GM12875 (cell line): ENCODE measurements at regions not wholly inside any gene's neighbourhood (a gene's known extent, or its start where the extent isn't known, plus 50 kb on each side); places are given as distances from the start of the nearest gene placed in this dataset.

Experiments
- H3K4me3 ChIP-seq: one replicate; pipeline ENCODE4 v1.5.1; 2011; ENCODE audit warnings: low read depth, low read length, control low read depth
- TF ChIP-seq, protein P1 (sequence below): IDR thresholded peaks from 2 replicates; pipeline ENCODE4 v1.5.1; 2011; ENCODE audit warnings: low read depth, mild to moderate bottlenecking, control low read depth, inconsistent platforms, low read length, moderate library complexity, borderline replicate concordance; ENCODE audit not compliant: insufficient read depth

DNA sequence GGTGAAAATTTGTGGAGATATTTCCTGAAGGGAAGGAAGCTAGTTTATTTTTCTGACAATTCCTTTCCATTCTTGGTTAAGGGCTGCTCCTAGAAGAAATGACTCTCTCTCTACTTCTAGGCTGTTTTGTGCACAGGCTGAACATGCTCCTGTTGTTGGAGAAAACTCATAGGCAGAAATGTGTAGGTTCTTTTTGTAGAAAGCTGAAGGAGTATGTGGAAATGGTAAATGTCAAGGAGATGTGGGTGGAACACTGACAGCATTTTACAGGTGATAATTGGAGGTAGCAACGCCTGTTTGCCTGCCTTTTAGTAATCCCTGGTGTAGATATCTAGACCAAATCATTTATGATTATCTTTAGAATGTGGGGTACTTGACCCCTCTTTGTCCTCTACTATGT lies 322.2 kb upstream of the TBC1D5 start:
- H3K4me3 ChIP-seq, result no peak overlapping the region
- TF ChIP-seq, protein P1, sequence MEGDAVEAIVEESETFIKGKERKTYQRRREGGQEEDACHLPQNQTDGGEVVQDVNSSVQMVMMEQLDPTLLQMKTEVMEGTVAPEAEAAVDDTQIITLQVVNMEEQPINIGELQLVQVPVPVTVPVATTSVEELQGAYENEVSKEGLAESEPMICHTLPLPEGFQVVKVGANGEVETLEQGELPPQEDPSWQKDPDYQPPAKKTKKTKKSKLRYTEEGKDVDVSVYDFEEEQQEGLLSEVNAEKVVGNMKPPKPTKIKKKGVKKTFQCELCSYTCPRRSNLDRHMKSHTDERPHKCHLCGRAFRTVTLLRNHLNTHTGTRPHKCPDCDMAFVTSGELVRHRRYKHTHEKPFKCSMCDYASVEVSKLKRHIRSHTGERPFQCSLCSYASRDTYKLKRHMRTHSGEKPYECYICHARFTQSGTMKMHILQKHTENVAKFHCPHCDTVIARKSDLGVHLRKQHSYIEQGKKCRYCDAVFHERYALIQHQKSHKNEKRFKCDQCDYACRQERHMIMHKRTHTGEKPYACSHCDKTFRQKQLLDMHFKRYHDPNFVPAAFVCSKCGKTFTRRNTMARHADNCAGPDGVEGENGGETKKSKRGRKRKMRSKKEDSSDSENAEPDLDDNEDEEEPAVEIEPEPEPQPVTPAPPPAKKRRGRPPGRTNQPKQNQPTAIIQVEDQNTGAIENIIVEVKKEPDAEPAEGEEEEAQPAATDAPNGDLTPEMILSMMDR, result no peak

DNA sequence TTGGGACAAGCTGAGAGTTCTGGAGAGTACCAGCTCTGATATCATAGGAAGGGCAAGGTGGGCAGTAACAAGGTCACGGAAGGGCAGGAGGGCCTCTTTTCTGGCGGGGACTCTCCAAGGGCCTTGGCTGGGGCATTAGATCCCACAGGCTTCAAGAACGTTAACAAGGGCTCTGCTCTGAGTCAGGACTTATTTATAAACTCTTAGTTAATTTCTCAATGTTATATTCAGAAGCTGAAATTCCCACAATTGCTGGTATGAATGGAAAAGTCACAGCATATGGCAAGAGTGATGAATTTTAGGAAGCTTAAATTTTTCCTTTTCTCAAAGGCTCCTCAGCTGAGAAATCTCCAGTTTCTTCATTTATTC lies 320.2 kb upstream of the TBC1D5 start:
- no peak overlapping the region for H3K4me3 ChIP-seq
- TF ChIP-seq, protein P1, result no peak

- TF ChIP-seq, protein P1, result no peak
- H3K4me3 ChIP-seq, result no peak overlapping the region
These were observed 319.6 kb upstream of the TBC1D5 start for GRCh38 chr3:18061737-18062656.

- H3K4me3 ChIP-seq, result no peak overlapping the region
- TF ChIP-seq, protein P1, result no peak
These were observed 316.2 kb upstream of the TBC1D5 start for GRCh38 chr3:18058666-18059065.

DNA sequence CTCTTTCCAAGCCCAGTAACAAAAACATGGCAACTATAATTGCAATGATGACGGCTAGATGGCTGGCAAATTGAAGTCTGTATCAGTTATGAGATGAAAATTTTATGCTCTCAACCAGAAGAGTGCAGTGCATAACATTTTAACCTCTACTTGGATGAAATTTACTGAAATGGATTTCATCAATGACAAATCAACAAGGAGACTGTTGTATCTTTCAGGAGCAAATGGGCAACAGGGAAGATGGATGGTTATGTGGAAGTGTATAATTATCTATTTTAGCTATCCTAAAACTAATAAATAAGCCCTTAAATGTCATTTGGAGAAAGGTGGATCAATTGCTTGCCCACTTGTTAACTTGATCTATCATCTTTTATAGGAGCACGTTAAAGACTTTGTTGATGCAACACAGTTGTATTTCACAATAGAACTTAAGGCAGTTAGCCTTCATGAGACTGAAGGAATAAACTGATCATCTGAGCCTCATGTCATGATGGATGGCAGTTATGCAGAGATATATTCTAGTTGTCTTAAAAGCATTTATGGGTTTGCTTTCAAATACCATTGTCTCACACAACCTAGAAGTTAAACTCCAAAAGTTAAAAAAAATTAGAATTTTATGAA lies 315.1 kb upstream of the TBC1D5 start:
- H3K4me3 ChIP-seq, result no peak overlapping the region
- TF ChIP-seq, protein P1, result no peak

DNA sequence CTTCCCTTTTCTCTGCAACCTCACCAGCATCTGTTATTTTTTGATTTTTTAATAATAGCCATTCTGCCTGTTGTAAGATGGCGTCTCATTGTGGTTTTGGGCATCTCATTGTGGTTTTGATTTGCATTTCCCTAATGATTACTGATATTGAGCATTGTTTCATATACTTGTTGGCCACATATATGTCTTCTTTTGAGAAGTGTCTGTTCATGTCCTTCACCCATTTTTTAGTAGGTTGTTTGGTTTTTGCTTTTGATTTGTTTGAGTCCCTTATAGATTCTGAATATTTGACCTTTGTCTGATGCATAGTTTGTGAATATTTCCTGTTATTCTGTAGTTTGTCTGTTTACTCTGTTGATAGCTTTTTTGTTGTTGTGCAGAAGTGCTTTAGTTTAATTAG lies 312.2 kb upstream of the TBC1D5 start:
- H3K4me3 ChIP-seq, result no peak overlapping the region
- TF ChIP-seq, protein P1, result no peak

DNA sequence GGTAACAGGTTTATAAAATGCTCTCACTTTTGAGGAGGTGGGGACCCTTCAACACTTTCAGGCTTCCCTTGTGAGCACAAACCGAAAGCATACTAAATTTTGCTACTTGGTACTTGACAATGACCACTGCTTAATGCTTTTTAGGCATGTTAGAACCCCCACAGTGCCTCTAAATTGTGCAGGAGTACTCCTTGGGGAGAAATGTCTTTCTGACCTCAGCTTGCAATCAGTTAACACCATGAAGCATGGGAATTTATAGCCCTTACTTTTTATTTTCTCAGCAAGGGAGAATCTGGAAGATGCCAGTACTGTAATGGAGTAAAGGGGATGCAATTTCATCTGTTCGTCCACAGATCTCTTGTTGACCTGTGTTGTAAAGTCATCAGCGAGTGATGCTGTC lies 308.9 kb upstream of the TBC1D5 start:
- H3K4me3 ChIP-seq, result no peak overlapping the region
- TF ChIP-seq, protein P1, result no peak
